SU-DHL-6 (cell line): ENCODE measurements at regions not wholly inside any gene's neighbourhood (a gene's known extent, or its start where the extent isn't known, plus 50 kb on each side); places are given as distances from the start of the nearest gene placed in this dataset.

Experiments
- H2AFZ ChIP-seq: fragments of 200-600 bp; sonication (generic); 2 replicates; pipeline ENCODE4 v1.6.1; 2014; ENCODE audit warnings: low read depth, mild to moderate bottlenecking, moderate library complexity, mixed read lengths, antibody characterized with exemption, low read length; ENCODE audit not compliant: severe bottlenecking
- H3F3A ChIP-seq: fragments of 200-600 bp; shearing (Covaris generic); 2 replicates; pipeline ENCODE4 v1.6.0; 2016; ENCODE audit warnings: antibody characterized with exemption, mild to moderate bottlenecking; ENCODE audit not compliant: insufficient read depth
- H3K27ac ChIP-seq: fragments of 200-600 bp; sonication (generic); 2 replicates; pipeline ENCODE4 v1.5.1; 2016; ENCODE audit warnings: low read depth, mild to moderate bottlenecking, low read length, moderate library complexity, mixed read lengths
- H3K27me3 ChIP-seq: fragments of 200-600 bp; sonication (generic), shearing (Covaris generic); 2 replicates; pipeline ENCODE4 v1.6.0; 2014; ENCODE audit warnings: mild to moderate bottlenecking, low read length
- H3K36me3 ChIP-seq: fragments of 200-600 bp; sonication (generic); 2 replicates; pipeline ENCODE4 v1.6.1; 2014; ENCODE audit warnings: mild to moderate bottlenecking, low read length, mixed read lengths
- H3K4me2 ChIP-seq: fragments of 300-600, 200-600 bp; shearing (Covaris generic), sonication (generic); 2 replicates; pipeline ENCODE4 v1.6.0; 2014; ENCODE audit warnings: low read length, low read depth, mild to moderate bottlenecking; ENCODE audit not compliant: poor library complexity, severe bottlenecking
- H3K4me3 ChIP-seq: fragments of 200-600 bp; sonication (generic); 2 replicates; pipeline ENCODE4 v1.5.1; 2014; ENCODE audit warnings: antibody characterized with exemption, low read length, mild to moderate bottlenecking, mixed read lengths; ENCODE audit not compliant: insufficient read depth, poor library complexity, severe bottlenecking
- H3K79me2 ChIP-seq: fragments of 200-600 bp; sonication (generic); 2 replicates; pipeline ENCODE4 v1.6.1; 2014; ENCODE audit warnings: mild to moderate bottlenecking, low read length, moderate library complexity; ENCODE audit not compliant: insufficient read depth
- H3K9ac ChIP-seq: fragments of 200-600 bp; sonication (generic); 2 replicates; pipeline ENCODE4 v1.7.0; 2014; ENCODE audit warnings: mild to moderate bottlenecking, low read length
- H3K9me2 ChIP-seq: fragments of 200-600 bp; sonication (generic); replicated peaks from 2 replicates; pipeline ENCODE4 v1.6.1; 2014; ENCODE audit warnings: low read length; ENCODE audit not compliant: insufficient read depth
- H3K9me3 ChIP-seq: fragments of 200-600 bp; sonication (generic); 2 replicates; pipeline ENCODE4 v1.6.1; 2014; ENCODE audit warnings: low read length, mixed read lengths; ENCODE audit not compliant: insufficient read depth
- H4K20me1 ChIP-seq: fragments of 200-600 bp; sonication (generic); 2 replicates; pipeline ENCODE4 v1.6.1; 2014; ENCODE audit warnings: low read depth, mild to moderate bottlenecking, antibody characterized with exemption, low read length, moderate library complexity, mixed read lengths
- EZH2phosphoT487 ChIP-seq: fragments of 200-600 bp; sonication (generic), shearing (Covaris generic); conservative IDR thresholded peaks from 2 replicates; pipeline ENCODE4 v1.6.1; 2018; ENCODE audit warnings: mild to moderate bottlenecking, antibody characterized with exemption, low read length, moderate library complexity, mixed read lengths
- TF ChIP-seq, protein P1 (sequence below): fragments of 200-600 bp; sonication (generic); IDR thresholded peaks from one replicate; pipeline ENCODE4 v1.5.1; 2017; ENCODE audit warnings: antibody characterized with exemption, mild to moderate bottlenecking, low read length, moderate library complexity; ENCODE audit not compliant: insufficient read depth, poor library complexity, severe bottlenecking

DNA sequence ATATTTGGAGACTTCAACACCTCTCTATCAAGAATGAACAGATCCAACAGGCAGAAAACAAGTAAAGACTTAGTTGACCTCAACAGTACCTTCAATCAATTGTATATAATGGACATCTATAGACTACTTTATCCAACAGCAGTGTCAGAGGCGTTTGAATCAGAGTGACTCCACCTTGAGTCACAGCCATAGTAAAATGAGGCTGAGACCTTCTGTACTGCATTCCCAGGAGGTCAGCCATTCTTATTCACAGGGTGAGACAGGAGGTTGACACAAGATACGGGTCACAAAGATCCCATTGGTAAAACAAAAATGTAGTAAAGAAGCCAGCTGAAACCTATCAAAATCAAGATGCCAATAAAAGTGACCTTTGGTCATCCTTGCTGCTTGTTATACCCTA, 299.8 kb downstream of the CNTN3 start:
- H3K79me2 ChIP-seq, result no peaks in the 10 kb centered on the region

DNA sequence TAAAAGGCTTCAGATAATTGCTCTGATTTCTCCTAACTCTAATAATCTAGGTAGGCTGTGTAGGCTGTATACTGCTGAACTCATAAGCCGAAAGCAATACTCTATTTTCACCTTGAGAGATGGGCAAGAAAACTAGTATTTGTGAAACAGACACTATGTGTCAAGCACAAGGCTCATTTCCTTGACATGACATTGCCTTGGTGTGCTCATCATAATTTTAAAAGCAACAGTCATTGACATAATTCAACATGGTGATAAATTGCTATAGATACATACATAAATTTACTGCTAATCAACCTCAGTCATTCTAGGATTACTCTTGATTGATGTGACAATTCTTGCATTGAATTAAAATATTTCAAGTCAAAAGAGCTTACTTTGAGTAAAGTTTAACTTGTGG, 304.7 kb downstream of the CNTN3 start:
- no peaks in the 10 kb centered on the region for H3K79me2 ChIP-seq
- no peaks in the 10 kb centered on the region for H4K20me1 ChIP-seq
- no peaks in the 10 kb centered on the region for H3K27me3 ChIP-seq
- no peak for TF ChIP-seq EZH2phosphoT487
- TF ChIP-seq, protein P1, sequence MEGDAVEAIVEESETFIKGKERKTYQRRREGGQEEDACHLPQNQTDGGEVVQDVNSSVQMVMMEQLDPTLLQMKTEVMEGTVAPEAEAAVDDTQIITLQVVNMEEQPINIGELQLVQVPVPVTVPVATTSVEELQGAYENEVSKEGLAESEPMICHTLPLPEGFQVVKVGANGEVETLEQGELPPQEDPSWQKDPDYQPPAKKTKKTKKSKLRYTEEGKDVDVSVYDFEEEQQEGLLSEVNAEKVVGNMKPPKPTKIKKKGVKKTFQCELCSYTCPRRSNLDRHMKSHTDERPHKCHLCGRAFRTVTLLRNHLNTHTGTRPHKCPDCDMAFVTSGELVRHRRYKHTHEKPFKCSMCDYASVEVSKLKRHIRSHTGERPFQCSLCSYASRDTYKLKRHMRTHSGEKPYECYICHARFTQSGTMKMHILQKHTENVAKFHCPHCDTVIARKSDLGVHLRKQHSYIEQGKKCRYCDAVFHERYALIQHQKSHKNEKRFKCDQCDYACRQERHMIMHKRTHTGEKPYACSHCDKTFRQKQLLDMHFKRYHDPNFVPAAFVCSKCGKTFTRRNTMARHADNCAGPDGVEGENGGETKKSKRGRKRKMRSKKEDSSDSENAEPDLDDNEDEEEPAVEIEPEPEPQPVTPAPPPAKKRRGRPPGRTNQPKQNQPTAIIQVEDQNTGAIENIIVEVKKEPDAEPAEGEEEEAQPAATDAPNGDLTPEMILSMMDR, result no peak
- H2AFZ ChIP-seq, result no peak overlapping the region
- no peaks in the 10 kb centered on the region for H3K36me3 ChIP-seq
- H3K4me2 ChIP-seq, result no peak overlapping the region
- H3K9me3 ChIP-seq, result no peaks in the 10 kb centered on the region
- H3K4me3 ChIP-seq, result no peak overlapping the region
- H3K9ac ChIP-seq, result no peak overlapping the region
- H3K27ac ChIP-seq, result no peak overlapping the region
- 0 out of 2 replicates have a peak, but pooled peaks cover 3% of the 10 kb centered on the region for H3K9me2 ChIP-seq
- H3F3A ChIP-seq, result no peaks in the 10 kb centered on the region

More for the DNA sequence above, 299.8 kb downstream of the CNTN3 start:
- Histone ChIP-seq H4K20me1 (no peaks in the 10 kb centered on the region), H2AFZ (no peak overlapping the region), H3K9ac (no peak overlapping the region), H3K36me3 (no peaks in the 10 kb centered on the region), H3K9me3 (no peaks in the 10 kb centered on the region), H3K4me3 (no peak overlapping the region), H3K27ac (no peak overlapping the region), H3K27me3 (no peaks in the 10 kb centered on the region), H3K4me2 (no peak overlapping the region), H3F3A (no peaks in the 10 kb centered on the region), H3K9me2 (0 out of 2 replicates have a peak, but pooled peaks cover 3% of the 10 kb centered on the region)
- TF ChIP-seq, protein P1, result no peak
- TF ChIP-seq EZH2phosphoT487, result no peak

DNA sequence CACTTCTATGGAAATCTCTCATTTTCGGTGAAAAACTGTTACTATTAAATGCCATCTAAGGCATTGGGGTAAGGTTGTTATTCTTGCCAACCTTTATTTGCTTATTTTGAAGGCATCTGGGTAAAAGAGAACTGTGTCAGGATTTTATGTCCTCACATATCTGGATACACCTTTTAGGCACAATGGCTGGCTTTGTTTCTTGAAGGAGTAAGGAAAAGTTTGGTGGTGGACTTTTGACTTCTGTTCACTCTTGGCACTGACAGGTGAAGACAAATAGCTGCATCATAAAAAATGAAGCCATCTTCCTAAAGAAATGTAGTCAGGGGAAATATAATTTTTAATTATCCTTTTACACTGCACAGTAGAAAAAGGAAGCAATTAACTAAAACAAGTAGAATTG, 310.0 kb downstream of the CNTN3 start:
- no peaks in the 10 kb centered on the region for H3K36me3 ChIP-seq
- no peak overlapping the region for H2AFZ ChIP-seq
- no peaks in the 10 kb centered on the region for H3K9me3 ChIP-seq
- H3K79me2 ChIP-seq, result no peaks in the 10 kb centered on the region
- no peak overlapping the region for H3K9ac ChIP-seq
- no peak overlapping the region for H3K4me2 ChIP-seq
- H3K27ac ChIP-seq, result no peak overlapping the region
- no peaks in the 10 kb centered on the region for H3K27me3 ChIP-seq
- no peak for TF ChIP-seq EZH2phosphoT487
- TF ChIP-seq, protein P1, result no peak
- no peaks in the 10 kb centered on the region for H3F3A ChIP-seq
- no peak overlapping the region for H3K4me3 ChIP-seq
- H4K20me1 ChIP-seq, result no peaks in the 10 kb centered on the region
- H3K9me2 ChIP-seq, result no peaks in the 10 kb centered on the region
